Activated T-cell treated with anti-CD3 and anti-CD28 coated beads for 24 hours (primary cell): ENCODE measurements at regions not wholly inside any gene's neighbourhood (a gene's known extent, or its start where the extent isn't known, plus 50 kb on each side); places are given as distances from the start of the nearest gene placed in this dataset.
"Not testable (repeated sequence)": the region's sequence is repeated elsewhere in the genome, so short reads cannot be mapped to it uniquely, and the experiment has no call there.

Experiments
- DNase-seq: peaks from one replicate; pipeline ENCODE4 v3.0.0-alpha.2; 2020; ENCODE audit warnings: low read depth

DNA sequence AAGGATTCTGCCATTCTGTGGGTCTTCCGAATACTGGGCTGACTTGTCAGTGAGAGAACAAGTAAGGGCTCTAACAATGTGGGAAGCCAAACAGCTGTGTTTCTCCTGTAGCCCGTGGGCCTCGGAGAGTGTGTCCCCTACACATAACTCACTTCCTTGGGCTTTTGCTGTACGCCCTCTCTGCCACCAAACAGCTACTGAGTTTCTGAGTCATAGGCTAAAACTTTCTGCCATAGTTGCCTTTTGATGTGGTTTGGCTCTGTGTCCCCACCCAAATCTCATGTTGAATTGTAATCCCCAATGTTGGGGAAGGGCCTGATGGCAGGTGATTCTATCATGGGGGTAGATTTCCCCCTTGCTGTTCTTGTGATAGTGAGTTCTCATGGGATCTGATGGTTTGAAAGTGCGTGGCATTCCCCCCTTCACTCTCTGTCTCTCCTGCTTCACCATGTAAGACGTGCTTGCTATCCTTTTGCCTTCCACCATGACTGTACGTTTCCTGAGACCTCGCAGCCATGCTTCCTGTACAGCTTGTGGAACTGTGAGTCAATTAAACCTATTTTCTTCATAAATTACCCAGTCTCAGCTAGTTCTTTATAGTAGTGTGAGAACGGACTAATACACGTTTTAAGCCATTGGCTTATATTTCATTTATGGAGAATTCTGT, 194.8 kb upstream of the HMCN1 start:
- DNase-seq, result no peak

DNA sequence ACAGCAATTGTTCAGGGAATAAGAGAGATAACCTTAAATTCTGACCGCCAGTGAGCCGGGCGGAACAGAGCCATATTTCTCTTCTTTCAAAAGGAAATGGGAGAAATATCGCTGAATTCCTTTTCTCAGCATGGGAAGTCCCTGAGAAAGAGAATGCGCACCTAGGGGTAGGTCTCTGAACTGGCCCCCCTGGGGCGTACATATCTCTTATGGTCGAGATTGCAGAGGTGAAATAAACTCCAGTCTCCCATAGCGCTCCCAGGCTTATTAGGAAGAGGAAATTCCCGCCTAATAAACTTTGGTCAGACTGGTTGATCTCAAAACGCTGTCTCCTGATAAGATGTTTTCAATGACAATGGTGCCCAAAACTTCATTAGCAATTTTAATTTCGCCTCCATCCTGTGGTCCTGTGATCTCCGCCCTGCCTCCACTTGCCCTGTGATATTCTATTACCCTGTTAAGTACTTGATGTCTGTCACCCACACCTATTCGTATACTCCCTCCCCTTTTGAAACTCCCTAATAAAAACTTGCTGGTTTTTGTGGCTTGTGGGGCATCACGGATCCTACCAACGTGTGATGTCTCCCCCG, 195.8 kb upstream of the HMCN1 start:
- DNase-seq, result not testable (repeated sequence)

DNA sequence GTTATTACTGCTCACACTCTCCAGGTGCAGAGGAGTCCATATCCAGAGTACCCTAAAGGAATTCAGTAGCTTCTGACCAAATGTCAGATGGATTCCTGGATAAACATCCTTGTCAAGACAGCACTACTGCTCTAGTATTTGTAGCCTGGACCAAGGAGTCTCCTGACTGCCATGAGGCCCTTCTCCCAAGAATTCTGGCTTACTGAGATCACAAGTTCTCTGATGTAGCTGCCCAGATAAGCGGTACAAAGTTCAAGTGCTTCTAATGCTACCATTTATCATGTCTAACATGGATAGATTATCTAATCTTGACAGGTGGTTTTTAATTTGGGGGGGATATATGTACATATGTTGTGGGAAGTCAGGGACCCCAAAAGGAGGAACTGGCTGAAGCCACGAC, 196.6 kb upstream of the HMCN1 start:
- no peak for DNase-seq

DNA sequence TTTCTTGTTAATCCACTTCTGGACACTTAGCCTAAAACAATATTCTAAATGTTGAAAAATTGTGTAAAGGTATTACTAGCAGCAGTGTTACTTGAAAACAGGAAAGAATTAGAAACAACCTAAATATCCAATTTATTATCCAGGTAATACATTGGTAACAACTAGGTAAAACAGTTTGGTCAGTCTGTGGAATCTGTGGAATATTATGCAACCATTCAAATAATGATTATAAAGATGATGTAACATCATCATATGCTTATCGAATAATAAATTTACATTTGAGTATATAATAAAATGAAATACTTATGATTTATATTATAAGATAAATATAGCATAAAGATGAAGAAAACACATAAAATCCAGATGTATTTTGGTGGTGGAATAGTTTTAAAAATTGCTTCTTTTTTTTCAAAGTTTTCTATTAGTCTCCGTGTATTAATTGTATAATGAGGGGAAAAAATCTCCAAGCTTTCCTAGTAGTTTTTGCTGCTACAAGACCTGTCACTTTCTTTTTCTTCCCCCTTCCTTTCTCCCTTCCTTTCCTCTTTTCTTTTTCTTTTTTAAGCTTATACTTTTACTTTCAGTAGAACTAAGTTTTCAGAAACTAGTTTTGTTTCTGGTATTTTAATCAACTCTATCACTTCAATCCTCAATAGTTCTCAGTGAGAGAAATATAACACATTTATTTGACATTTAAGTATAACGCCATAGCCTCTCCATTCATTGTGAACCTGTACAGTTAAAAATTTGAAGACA, 197.8 kb upstream of the HMCN1 start:
- no peak for DNase-seq

DNA sequence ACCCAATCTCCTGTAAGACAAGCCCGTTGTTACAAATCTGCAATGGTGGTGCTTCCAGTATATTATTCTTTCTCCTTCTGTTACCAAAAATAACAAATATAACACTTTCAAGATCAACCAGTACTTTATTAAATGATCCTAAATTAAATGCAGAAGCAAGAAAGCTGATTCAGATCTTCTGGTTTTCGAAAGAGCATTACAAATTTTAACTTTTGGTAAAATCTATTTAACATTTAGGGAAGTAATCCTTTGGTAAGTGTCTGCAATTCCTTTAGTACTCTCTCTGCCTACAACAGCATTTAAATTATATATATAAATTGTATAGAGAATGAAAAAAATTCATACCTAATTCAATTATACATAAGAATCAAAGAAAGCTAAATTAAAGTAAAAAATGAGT, 198.6 kb upstream of the HMCN1 start:
- no peak for DNase-seq

DNA sequence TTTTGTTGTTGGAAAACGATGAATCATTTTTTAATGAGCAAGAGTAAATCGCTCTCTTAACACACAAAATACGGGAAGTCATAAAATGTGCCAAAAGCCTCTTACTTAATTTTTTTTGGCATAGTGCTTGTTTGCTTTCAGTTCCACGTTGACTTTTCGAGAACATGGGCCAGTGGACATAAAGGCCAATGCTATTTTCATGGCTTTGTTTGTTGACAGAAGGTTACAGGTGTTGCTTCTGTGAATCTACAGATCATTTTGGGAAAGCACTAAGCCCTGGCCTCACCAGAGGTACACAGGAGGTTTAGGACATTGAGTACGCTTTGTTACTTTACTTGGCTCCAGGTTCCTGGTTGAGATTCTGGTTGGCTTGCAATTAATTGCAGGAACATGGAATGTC, 199.4 kb upstream of the HMCN1 start:
- no peak for DNase-seq

DNA sequence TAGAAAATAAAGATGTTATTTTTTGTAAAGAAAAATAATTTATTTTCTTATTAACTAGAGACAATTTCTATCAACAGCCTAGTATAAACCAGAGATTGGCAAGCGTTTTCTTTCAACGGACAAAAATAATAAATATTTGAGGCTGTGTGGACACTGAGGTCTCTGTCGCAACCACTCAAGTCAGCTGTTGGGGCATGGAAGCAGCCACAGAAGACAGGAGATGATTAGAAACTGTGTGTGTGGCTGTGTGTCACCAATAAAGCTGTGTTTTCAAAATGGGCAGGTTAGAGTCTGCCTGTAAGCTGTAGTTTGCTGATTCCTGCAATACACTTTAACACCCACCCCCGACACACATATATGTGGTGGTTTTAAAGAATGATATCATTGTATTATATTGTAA, 200.6 kb upstream of the HMCN1 start:
- DNase-seq, result no peak

- DNase-seq, result no peak
Measured at GRCh38 chr1:185532856-185533255, 201.3 kb upstream of the HMCN1 start.

- DNase-seq, result no peak
Measured at GRCh38 chr1:185531838-185532237, 202.4 kb upstream of the HMCN1 start.

DNA sequence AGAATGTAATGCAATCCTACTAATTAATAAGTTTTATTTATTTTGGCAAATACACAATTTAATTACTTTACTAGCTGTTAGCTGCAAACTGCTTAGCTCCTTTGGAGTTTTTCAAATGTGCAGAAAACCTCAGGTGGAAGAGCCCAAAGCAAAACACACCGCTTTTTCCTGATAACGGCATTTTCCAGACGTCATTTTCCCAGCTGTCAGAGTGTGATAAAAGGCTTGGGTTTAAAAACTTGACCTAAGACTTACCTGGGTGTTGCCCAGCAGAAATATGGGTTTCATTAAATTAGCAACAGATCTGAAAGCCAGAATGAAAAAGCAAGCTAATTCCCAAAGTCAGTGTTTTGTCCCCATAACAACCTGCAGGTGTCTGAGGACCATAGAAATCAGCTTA, 204.0 kb upstream of the HMCN1 start:
- no peak for DNase-seq

GRCh38 chr1:185529673-185530072, 204.5 kb upstream of the HMCN1 start:
- DNase-seq, result no peak

DNA sequence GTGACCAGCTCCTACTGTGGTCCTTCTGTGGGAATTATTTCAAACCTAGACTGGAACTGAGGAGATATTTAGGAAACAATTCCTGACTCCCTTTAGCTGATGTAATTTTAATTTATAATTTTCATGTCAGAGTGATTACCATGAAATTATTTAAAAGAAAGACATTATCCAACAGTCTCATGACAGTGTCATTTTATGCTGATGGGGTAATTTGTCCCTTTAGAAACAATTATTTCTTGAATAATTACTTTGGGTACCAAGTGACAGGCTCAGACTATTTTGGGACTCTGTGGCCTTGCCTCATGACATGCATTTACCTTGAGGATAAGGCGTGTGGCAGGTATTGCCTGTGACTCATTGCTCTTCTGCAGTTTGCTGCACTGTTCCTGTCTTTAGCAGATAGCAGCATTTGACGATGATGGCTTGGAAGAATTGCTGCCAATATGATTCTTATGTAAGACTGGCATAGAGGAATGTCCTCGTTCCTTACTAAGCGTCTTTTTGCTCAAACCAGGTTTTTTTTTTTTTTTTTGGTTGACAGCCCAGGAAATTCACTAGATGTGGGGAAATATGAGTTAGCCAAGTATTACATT, 206.0 kb upstream of the HMCN1 start:
- no peak for DNase-seq

- DNase-seq, result no peak
Measured at GRCh38 chr1:185526344-185527307, 207.6 kb upstream of the HMCN1 start.

GRCh38 chr1:185520188-185520920, 203.3 kb upstream of the IVNS1ABP start:
- no peak for DNase-seq

DNA sequence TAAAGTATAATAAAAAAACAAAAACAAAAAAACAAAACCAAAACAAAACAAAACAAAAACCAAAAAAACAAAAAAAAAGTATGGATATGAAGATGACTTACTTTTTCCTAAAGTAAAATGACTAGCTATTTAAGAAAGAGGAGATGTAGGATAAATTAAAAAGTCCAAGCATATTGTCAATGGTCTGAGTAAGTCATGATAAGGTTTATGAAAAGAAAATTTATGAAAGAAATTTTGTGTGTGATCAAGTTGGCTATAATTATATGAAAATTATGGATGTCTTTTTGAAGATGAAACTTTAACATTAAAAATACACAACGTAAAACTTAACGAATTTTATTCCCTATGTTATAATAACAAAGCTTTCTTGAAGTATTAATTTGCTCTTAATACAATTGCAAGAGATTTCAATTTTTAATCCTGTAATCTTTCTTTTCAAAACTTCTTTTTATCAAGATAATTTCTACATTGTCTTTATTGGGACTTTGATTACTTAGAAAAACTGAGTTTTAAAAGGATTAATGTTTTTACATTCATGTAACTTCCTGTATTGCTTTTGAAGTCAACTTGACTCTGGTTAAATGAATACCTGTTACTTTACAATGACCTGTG, 200.9 kb upstream of the IVNS1ABP start:
- no peak for DNase-seq

DNA sequence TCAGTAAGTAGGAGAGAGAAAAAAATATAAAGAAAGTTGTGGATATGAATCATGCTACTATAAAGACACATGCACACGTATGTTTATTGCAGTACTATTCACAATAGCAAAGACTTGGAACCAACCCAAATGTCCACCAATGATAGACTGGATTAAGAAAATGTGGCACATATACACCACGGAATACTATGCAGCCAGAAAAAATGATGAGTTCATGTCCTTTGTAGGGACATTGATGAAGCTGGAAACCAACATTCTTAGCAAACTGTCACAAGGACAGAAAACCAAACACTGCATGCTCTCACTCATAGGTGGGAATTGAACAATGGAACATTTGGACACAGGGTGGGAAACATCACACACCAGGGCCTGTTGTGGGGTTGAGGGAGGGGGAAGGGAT, 200.3 kb upstream of the IVNS1ABP start:
- DNase-seq, result not testable (repeated sequence)

- no peak for DNase-seq
Measured at GRCh38 chr1:185515696-185516095, 198.7 kb upstream of the IVNS1ABP start.

DNA sequence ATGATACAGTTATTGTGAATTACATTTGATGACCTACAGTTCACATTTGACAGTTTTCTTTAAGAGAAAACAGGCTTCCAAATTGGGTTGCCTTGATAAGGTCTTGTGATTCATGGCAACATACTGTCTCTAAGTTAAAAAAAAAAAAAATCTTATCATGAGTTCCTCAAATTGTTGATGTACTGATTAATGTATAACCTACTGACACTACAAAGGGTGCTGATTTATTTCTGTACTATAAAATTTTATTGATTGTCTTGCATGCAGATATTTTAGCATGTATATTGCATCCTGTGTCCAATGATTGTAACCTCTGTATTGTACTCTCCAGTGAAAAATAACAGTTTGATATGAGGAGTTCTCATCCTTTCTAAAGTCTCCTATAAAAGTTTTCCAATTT, 197.3 kb upstream of the IVNS1ABP start:
- DNase-seq, result no peak

GRCh38 chr1:185512442-185512841, 195.4 kb upstream of the IVNS1ABP start:
- no peak for DNase-seq

- no peak for DNase-seq
Measured at GRCh38 chr1:185501099-185501498, 184.1 kb upstream of the IVNS1ABP start.
